Lung (tissue), 11 donors: ENCODE measurements at regions not wholly inside any gene's neighbourhood (a gene's known extent, or its start where the extent isn't known, plus 50 kb on each side); places are given as distances from the start of the nearest gene placed in this dataset.

Experiments
- ATAC-seq: fragments of 200-7000 bp; cut with Tn5 transposase; one replicate; pipeline ENCODE4 v1.9.1; 2020; ENCODE audit warnings: moderate number of reproducible peaks; ENCODE audit not compliant: insufficient read depth, low FRiP score
- DNase-seq, 3 donors: peaks; one replicate each; pipeline ENCODE4 v3.0.0-alpha.2; 2013 to 2017
- H3K27ac ChIP-seq, 2 donors: one replicate each; pipeline ENCODE4 v1.5.1; 2013; ENCODE audit warnings: mild to moderate bottlenecking in 2 of 2, moderate library complexity in 2 of 2, control low read depth in 1 of 2, inconsistent platforms in 1 of 2, low read depth in 1 of 2, low read length in 1 of 2
- H3K27me3 ChIP-seq, 3 donors: one replicate each; pipeline ENCODE4 v1.5.1; 2013; ENCODE audit warnings: low read length in 2 of 3; ENCODE audit not compliant: control insufficient read depth in 3 of 3, insufficient read depth in 3 of 3
- H3K36me3 ChIP-seq, 4 donors: one replicate each; pipeline ENCODE4 v1.5.1; 2013; ENCODE audit warnings: low read length in 4 of 4, mild to moderate bottlenecking in 1 of 4, moderate library complexity in 1 of 4; ENCODE audit not compliant: control insufficient read depth in 4 of 4, insufficient read depth in 4 of 4
- H3K4me1 ChIP-seq, 5 donors: one replicate each; pipeline ENCODE4 v1.5.1; 2013; ENCODE audit warnings: low read length in 5 of 5, mild to moderate bottlenecking in 2 of 5, moderate library complexity in 1 of 5; ENCODE audit not compliant: control insufficient read depth in 5 of 5, insufficient read depth in 5 of 5
- H3K4me3 ChIP-seq: one replicate; pipeline ENCODE4 v1.5.1; 2013; ENCODE audit warnings: mild to moderate bottlenecking, control low read depth, moderate library complexity
- H3K9ac ChIP-seq, 2 donors: one replicate each; pipeline ENCODE4 v1.5.1; 2013; ENCODE audit warnings: low read length in 2 of 2, control low read depth in 1 of 2; ENCODE audit not compliant: insufficient read depth in 1 of 2
- H3K9me3 ChIP-seq, 4 donors: one replicate each; pipeline ENCODE4 v1.5.1; 2013; ENCODE audit warnings: low read length in 3 of 4, mild to moderate bottlenecking in 1 of 4, moderate library complexity in 1 of 4; ENCODE audit not compliant: control insufficient read depth in 4 of 4, insufficient read depth in 3 of 4
- WGBS, 2 donors: extraction: QIAGEN DNeasy Blood & Tissue Kit; methylation state at CpG; one replicate each; pipeline ENCODE4 v1.1.7; 2013; 5-methylcytosine and 5-hydroxymethylcytosine counted together
- TF ChIP-seq, protein P1 (sequence below): IDR thresholded peaks from 2 replicates; pipeline ENCODE4 v1.5.1; 2012; ENCODE audit warnings: mild to moderate bottlenecking; ENCODE audit errors: control extremely low read depth, extremely low read depth
- donor health status: control.
- donor health status: control.
- donor health status: Bipolar disorder and iron deficiency.
- donor health status: healthy.
- donor health status: DM: yes; HTN: yes; CAD: no.

DNA sequence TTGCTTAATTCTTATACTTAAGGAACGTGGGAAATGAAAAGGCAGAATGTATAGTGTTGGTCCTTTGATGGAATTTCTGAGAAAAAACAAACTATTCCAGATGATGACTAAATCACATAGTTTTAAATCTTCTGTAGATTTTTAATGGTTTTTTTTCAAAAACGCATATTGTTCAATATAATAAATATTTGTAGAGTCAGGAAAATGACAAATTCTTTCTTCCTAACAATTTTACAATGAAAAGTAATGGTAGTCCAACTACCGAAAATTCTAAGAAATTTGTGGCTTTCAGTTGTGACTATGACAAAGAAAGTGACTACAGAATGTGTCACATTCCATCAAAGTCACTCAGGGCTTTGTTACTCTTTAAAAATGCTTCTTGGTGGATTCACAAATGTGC lies 164.8 kb upstream of the PITX2 start:
- no peak overlapping the region for H3K27ac ChIP-seq
- H3K9ac ChIP-seq, result no peak overlapping the region
- H3K9me3 ChIP-seq, result no peaks in the 10 kb centered on the region
- no peak overlapping the region for H3K4me3 ChIP-seq
- no peaks in the 10 kb centered on the region for H3K4me1 ChIP-seq
- WGBS, 2 donors, result 58 to 81% methylated on average over 3 of the region's 3 CpGs
- TF ChIP-seq, protein P1, sequence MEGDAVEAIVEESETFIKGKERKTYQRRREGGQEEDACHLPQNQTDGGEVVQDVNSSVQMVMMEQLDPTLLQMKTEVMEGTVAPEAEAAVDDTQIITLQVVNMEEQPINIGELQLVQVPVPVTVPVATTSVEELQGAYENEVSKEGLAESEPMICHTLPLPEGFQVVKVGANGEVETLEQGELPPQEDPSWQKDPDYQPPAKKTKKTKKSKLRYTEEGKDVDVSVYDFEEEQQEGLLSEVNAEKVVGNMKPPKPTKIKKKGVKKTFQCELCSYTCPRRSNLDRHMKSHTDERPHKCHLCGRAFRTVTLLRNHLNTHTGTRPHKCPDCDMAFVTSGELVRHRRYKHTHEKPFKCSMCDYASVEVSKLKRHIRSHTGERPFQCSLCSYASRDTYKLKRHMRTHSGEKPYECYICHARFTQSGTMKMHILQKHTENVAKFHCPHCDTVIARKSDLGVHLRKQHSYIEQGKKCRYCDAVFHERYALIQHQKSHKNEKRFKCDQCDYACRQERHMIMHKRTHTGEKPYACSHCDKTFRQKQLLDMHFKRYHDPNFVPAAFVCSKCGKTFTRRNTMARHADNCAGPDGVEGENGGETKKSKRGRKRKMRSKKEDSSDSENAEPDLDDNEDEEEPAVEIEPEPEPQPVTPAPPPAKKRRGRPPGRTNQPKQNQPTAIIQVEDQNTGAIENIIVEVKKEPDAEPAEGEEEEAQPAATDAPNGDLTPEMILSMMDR, result no peak
- H3K36me3 ChIP-seq, result no peaks in the 10 kb centered on the region
- DNase-seq (no peak), ATAC-seq (no peak)
- H3K27me3 ChIP-seq, result no peaks in the 10 kb centered on the region

- no peak overlapping the region for H3K4me3 ChIP-seq
- no peaks in the 10 kb centered on the region for H3K36me3 ChIP-seq
- H3K27me3 ChIP-seq, result no peaks in the 10 kb centered on the region
- TF ChIP-seq, protein P1, result no peak
- no peaks in the 10 kb centered on the region for H3K9me3 ChIP-seq
- ATAC-seq, result no peak
- DNase-seq, result no peak
- 67 to 75% methylated on average over 3 of the region's 3 CpGs for WGBS, 2 donors
- no peak overlapping the region for H3K27ac ChIP-seq
- peaks cover 0 to 1% (median 0%) of the 10 kb centered on the region in 5 donors for H3K4me1 ChIP-seq
- no peak overlapping the region for H3K9ac ChIP-seq
Measured at GRCh38 chr4:110788302-110788701, 165.4 kb upstream of the PITX2 start.

DNA sequence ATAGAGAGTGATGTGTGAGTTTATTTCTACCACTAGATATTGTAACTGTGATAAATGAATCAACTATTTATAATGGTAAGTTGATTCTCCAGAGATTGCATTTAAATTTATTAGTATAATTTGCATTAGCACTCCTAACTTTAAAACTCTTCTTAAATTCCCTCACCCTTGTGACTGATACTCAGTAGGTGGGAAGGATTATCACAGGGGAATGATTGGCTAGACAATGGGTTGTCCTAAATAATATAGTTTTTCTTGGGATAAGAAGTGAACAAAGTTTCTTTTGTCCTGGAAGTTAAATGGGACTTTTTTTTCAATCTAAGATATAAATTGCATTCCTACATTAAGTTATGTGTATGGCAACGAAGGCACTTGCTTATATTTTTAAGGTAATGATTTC lies 169.2 kb upstream of the PITX2 start:
- Histone ChIP-seq H3K9ac (no peak overlapping the region), H3K36me3 (no peaks in the 10 kb centered on the region), H3K4me3 (no peak overlapping the region), H3K27me3 (no peaks in the 10 kb centered on the region), H3K27ac (no peak overlapping the region), H3K9me3 (no peaks in the 10 kb centered on the region), H3K4me1 (peaks cover 0 to 12% (median 0%) of the 10 kb centered on the region in 5 donors)
- DNase-seq, result no peak
- ATAC-seq, result no peak
- TF ChIP-seq, protein P1, result no peak
- WGBS, 2 donors, result 64 to 86% methylated on average over 1 of the region's 1 CpG

DNA sequence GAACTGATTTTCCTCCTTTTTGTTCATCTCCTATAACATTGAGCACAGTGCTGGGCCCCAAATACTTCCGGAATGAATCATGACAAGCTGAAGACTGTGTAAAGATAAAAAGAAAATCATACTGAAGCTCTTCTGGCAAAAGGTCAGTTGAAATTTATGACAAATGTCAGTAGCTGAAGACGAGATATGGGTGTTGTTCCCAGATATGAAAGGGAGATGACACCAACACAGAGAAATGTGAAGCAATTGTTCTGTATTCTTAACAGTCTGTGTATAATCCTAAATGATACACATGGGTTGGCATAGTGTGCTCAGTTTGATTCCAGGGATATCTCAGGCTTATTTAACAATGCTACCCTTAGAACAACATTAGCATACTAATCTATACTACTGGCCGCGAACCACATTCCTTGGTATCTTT lies 170.5 kb upstream of the PITX2 start:
- ATAC-seq, result no peak
- no peaks in the 10 kb centered on the region for H3K36me3 ChIP-seq
- TF ChIP-seq, protein P1, result no peak
- H3K4me1 ChIP-seq, result peaks cover 0 to 12% (median 0%) of the 10 kb centered on the region in 5 donors
- no peak overlapping the region for H3K4me3 ChIP-seq
- H3K27ac ChIP-seq, result no peak overlapping the region
- DNase-seq, result no peak
- no peak overlapping the region for H3K9ac ChIP-seq
- WGBS, 2 donors, result 70 to 77% methylated on average over 4 of the region's 4 CpGs
- no peaks in the 10 kb centered on the region for H3K27me3 ChIP-seq
- no peaks in the 10 kb centered on the region for H3K9me3 ChIP-seq
